HEK293T (cell line): ENCODE measurements at regions not wholly inside any gene's neighbourhood (a gene's known extent, or its start where the extent isn't known, plus 50 kb on each side); places are given as distances from the start of the nearest gene placed in this dataset.

Experiments
- CTCF ChIA-PET: fragments of 350-600 bp; formaldehyde crosslinking; extraction: SDS; loops from one replicate; lab custom pipeline; 2021; ENCODE audit warnings: antibody characterized with exemption, inconsistent platforms; lab: Yijun Ruan, JAX
- POLR2A ChIA-PET: fragments of 350-600 bp; formaldehyde crosslinking; extraction: SDS; loops from one replicate; lab custom pipeline; 2020; ENCODE audit warnings: antibody characterized with exemption, inconsistent platforms; lab: Yijun Ruan, JAX
- DNase-seq: peaks from one replicate; pipeline ENCODE4 v3.0.0; 2012; ENCODE audit warnings: mixed read lengths; ENCODE audit errors: extremely low spot score
- ARNT ChIP-seq: fragments of 450-650 bp; IDR thresholded peaks from 2 replicates; pipeline ENCODE4 v1.6.1; 2017; ENCODE audit warnings: mild to moderate bottlenecking
- BHLHE40 ChIP-seq: fragments of 450-650 bp; IDR thresholded peaks from 2 replicates; pipeline ENCODE4 v1.6.1; 2016; ENCODE audit warnings: mild to moderate bottlenecking, moderate library complexity, borderline replicate concordance
- CTBP1 ChIP-seq: fragments of 450-650 bp; IDR thresholded peaks from 2 replicates; pipeline ENCODE4 v1.6.1; 2016; ENCODE audit warnings: borderline replicate concordance
- ELF4 ChIP-seq: fragments of 450-650 bp; IDR thresholded peaks from 2 replicates; pipeline ENCODE4 v1.6.1; 2017; ENCODE audit warnings: antibody characterized with exemption
- FOXA1 ChIP-seq: fragments of 450-650 bp; IDR thresholded peaks from 2 replicates; pipeline ENCODE4 v1.6.1; 2016; ENCODE audit warnings: mild to moderate bottlenecking
- FOXK2 ChIP-seq: fragments of 450-650 bp; IDR thresholded peaks from 2 replicates; pipeline ENCODE4 v1.6.1; 2016; ENCODE audit warnings: mild to moderate bottlenecking
- FOXM1 ChIP-seq: fragments of 450-650 bp; IDR thresholded peaks from 2 replicates; pipeline ENCODE4 v1.6.1; 2017; ENCODE audit warnings: mild to moderate bottlenecking, borderline replicate concordance
- HDGF ChIP-seq: fragments of 450-650 bp; IDR thresholded peaks from 2 replicates; pipeline ENCODE4 v1.6.1; 2017; ENCODE audit warnings: antibody characterized with exemption, borderline replicate concordance
- L3MBTL2 ChIP-seq: fragments of 450-650 bp; conservative IDR thresholded peaks from 2 replicates; pipeline ENCODE4 v1.6.1; 2016; ENCODE audit warnings: mild to moderate bottlenecking
- LEF1 ChIP-seq: fragments of 450-650 bp; IDR thresholded peaks from 2 replicates; pipeline ENCODE4 v1.6.1; 2017; ENCODE audit warnings: mild to moderate bottlenecking, borderline replicate concordance
- NFRKB ChIP-seq: fragments of 450-650 bp; IDR thresholded peaks from 2 replicates; pipeline ENCODE4 v1.6.1; 2016; ENCODE audit warnings: mild to moderate bottlenecking, moderate library complexity
- SP1 ChIP-seq: fragments of 450-650 bp; IDR thresholded peaks from 2 replicates; pipeline ENCODE4 v1.6.1; 2017
- SUZ12 ChIP-seq: fragments of 450-650 bp; IDR thresholded peaks from 2 replicates; pipeline ENCODE4 v1.6.1; 2016; ENCODE audit warnings: mild to moderate bottlenecking
- TARDBP ChIP-seq: fragments of 450-650 bp; IDR thresholded peaks from 2 replicates; pipeline ENCODE4 v1.6.1; 2016
- ZNF384 ChIP-seq: fragments of 450-650 bp; IDR thresholded peaks from 2 replicates; pipeline ENCODE4 v1.6.1; 2016
- TF ChIP-seq, protein P1 (sequence below): fragments of 450-650 bp; IDR thresholded peaks from 2 replicates; pipeline ENCODE4 v1.6.1; 2016

DNA sequence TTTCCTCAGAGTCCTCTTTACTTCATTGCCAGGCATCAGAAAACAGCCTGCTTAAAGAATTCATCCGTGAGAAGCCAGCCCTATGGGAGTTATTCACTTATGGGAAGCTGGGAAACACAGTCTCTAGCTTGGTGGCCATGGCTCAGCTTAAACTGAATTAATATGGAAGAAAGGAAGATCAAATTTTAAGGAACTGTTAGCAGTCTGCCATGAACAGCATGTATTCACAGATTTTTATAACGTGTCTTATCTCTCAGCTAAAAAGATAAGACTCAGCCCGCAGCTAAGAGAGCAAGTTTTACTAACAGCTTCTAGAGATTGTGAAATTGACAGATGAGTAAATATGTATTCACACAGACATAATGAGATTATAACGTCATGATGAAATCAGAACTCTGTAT, 253.7 kb upstream of the RXFP2 start:
- ChIA-PET POLR2A (no interaction called here), CTCF (no interaction called here)
- no peak for TF ChIP-seq SP1
- TF ChIP-seq ZNF384 = no peak
- no peak for TF ChIP-seq L3MBTL2
- no peak for TF ChIP-seq NFRKB
- TF ChIP-seq HDGF = no peak
- TF ChIP-seq CTBP1 = no peak
- TF ChIP-seq ARNT = no peak
- TF ChIP-seq BHLHE40 = no peak
- TF ChIP-seq FOXK2 = no peak
- no peak for TF ChIP-seq LEF1
- TF ChIP-seq TARDBP = no peak
- TF ChIP-seq FOXM1 = no peak
- TF ChIP-seq, protein P1, sequence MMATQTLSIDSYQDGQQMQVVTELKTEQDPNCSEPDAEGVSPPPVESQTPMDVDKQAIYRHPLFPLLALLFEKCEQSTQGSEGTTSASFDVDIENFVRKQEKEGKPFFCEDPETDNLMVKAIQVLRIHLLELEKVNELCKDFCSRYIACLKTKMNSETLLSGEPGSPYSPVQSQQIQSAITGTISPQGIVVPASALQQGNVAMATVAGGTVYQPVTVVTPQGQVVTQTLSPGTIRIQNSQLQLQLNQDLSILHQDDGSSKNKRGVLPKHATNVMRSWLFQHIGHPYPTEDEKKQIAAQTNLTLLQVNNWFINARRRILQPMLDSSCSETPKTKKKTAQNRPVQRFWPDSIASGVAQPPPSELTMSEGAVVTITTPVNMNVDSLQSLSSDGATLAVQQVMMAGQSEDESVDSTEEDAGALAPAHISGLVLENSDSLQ = no peak
- no peak for TF ChIP-seq SUZ12
- TF ChIP-seq FOXA1 = no peak
- TF ChIP-seq ELF4 = no peak
- no peak for DNase-seq

DNA sequence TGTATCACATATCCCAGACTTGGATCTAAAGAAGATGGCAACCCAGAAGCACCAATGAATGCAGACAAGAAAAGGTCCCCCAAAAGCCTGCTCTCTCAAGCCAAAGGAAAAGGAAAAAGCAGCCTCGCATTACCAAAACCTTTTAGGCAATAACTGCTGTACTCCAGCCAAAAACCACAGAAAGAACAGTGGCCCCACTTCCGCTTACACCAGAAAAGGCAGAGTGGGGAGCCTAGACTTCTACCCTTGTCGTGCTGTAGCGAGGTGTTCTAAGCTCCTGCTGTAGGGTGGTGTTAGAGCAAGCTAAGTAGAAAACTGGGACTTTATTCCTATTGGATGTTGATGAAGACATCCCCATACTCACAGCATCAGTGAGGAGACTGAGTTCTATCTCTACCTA, 244.0 kb upstream of the RXFP2 start:
- CTCF ChIA-PET = no interaction called here
- POLR2A ChIA-PET = no interaction called here
- DNase-seq = no peak
- TF ChIP-seq LEF1 (no peak), TARDBP (no peak), ELF4 (no peak), L3MBTL2 (no peak), FOXA1 (no peak), ARNT (no peak), BHLHE40 (no peak), FOXM1 (no peak), FOXK2 (no peak), ZNF384 (no peak), HDGF (no peak), CTBP1 (no peak), NFRKB (no peak)
- TF ChIP-seq, protein P1 = no peak

DNA sequence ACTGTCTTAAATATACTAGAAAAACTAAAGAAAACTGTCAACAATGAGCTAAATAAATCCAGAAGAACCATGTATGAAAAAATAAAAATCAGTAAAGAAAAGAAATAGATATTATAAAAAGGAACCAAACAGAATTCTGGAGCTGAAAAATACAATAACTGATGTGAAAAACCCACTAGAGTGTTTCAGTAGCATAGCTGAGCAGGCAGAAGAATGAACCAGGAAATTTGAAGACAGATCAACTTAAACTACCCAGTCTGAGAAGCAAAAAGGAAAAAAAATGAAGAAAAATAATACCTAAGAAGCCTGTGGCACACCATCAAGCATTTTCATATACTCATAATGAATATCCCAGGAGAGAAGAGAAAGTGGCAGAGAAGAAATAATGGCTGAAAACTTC, 240.1 kb upstream of the RXFP2 start:
- ChIA-PET CTCF (no interaction called here), POLR2A (no interaction called here)
- no peak for TF ChIP-seq ARNT
- TF ChIP-seq, protein P1 = no peak
- no peak for TF ChIP-seq ZNF384
- TF ChIP-seq SP1 = no peak
- TF ChIP-seq FOXM1 = no peak
- no peak for TF ChIP-seq HDGF
- TF ChIP-seq NFRKB = no peak
- no peak for TF ChIP-seq FOXA1
- no peak for TF ChIP-seq TARDBP
- no peak for DNase-seq

DNA sequence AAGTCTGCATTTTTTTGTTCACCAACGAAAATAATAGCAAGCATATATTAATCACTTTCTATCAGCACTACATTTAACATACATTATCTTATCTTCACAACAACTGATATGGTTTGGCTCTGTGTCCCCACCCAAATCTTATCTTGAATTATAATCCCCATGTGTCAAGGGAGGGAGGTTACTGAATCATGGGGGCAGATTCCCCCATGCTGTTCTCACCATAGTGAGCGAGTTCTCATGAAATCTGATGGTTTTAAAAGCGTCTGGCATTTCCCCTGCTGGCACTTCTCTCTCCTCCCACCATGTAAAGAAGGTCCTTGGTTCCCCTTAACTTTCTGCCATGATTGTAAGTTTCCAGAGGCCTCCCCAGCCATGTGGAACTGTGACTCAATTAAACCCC, 235.7 kb upstream of the RXFP2 start:
- ChIA-PET POLR2A (no interaction called here), CTCF (interaction anchor here (0.6 kb wide), 1 partner anchor 254 kb away, joined by 3 read pairs; no protein-coding TSS in a partner anchor)
- DNase-seq = no peak
- TF ChIP-seq ARNT = no peak
- TF ChIP-seq FOXM1 = no peak
- no peak for TF ChIP-seq ELF4
- TF ChIP-seq FOXK2 = no peak
- TF ChIP-seq NFRKB = no peak
- TF ChIP-seq L3MBTL2 = no peak
- TF ChIP-seq, protein P1 = no peak
- TF ChIP-seq CTBP1 = no peak
- TF ChIP-seq SUZ12 = no peak
- TF ChIP-seq SP1 = no peak
- TF ChIP-seq LEF1 = no peak
- no peak for TF ChIP-seq FOXA1
- TF ChIP-seq BHLHE40 = no peak
- TF ChIP-seq TARDBP = no peak
- no peak for TF ChIP-seq HDGF
- TF ChIP-seq ZNF384 = no peak

DNA sequence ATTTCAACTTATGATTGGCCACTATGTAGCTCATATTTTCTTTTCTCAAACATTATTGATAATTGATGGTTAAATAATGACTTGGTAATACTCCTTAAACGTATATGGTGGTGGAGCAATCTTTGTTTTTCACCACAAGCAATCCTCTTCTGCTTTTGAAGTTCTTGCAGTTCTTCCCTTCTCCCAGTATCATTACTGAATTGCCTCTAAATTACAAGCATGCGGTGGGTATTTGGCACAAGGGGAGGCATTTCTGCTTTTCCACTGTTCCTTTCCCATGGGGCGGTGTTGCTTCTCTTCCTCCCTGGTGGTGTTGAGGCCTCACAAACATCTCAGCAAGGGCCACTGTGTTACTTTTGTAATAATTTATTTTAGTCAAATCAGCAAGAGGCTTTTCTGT, 234.4 kb upstream of the RXFP2 start:
- no peak for DNase-seq
- TF ChIP-seq HDGF (no peak), FOXK2 (no peak), BHLHE40 (no peak), NFRKB (no peak), LEF1 (no peak), ELF4 (no peak), SUZ12 (no peak), SP1 (no peak), ARNT (no peak), TARDBP (no peak)
- ChIA-PET POLR2A (no interaction called here), CTCF (no interaction called here)

DNA sequence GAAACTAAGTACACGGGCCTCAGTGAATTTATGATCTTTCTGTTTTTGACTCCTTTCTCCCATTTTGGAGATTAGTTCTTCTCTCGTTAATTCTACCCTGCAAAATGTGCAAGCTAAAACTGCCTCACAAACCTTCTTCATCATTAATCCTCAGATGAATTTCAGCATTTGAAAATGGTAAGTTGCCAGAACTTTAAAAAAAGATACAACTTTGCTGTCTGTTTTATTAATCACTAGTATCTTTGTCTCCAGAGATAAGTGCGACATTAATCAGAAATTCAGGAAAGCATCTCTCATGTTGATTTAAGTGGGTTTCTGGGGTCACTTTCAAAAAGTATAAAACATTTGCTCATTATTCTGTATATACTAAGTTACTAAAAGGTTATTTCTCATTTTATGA, 227.0 kb upstream of the RXFP2 start:
- ChIA-PET CTCF (no interaction called here), POLR2A (no interaction called here)
- no peak for DNase-seq
- TF ChIP-seq FOXA1 = no peak
- TF ChIP-seq CTBP1 = no peak
- TF ChIP-seq NFRKB = no peak
- TF ChIP-seq SUZ12 = no peak
- TF ChIP-seq LEF1 = no peak
- no peak for TF ChIP-seq FOXK2
- no peak for TF ChIP-seq HDGF
- TF ChIP-seq L3MBTL2 = no peak
- no peak for TF ChIP-seq TARDBP
- no peak for TF ChIP-seq FOXM1
- TF ChIP-seq SP1 = no peak
- TF ChIP-seq, protein P1 = no peak
- TF ChIP-seq ELF4 = no peak
